GM12865 (cell line): ENCODE measurements at regions not wholly inside any gene's neighbourhood (a gene's known extent, or its start where the extent isn't known, plus 50 kb on each side); places are given as distances from the start of the nearest gene placed in this dataset.

Source experiments
- DNase-seq: peaks from one replicate; pipeline ENCODE4 v3.0.0; 2010; ENCODE audit warnings: low read depth
- H3K4me3 ChIP-seq: 2 replicates; pipeline ENCODE4 v1.5.1; 2011; ENCODE audit warnings: mild to moderate bottlenecking, low read depth, low read length, control low read depth
- TF ChIP-seq, protein P1 (sequence below): IDR thresholded peaks from 2 replicates; pipeline ENCODE4 v1.5.1; 2011; ENCODE audit warnings: low read length, control low read depth, low read depth, inconsistent platforms; ENCODE audit not compliant: insufficient read depth; ENCODE audit errors: missing control alignments

DNA sequence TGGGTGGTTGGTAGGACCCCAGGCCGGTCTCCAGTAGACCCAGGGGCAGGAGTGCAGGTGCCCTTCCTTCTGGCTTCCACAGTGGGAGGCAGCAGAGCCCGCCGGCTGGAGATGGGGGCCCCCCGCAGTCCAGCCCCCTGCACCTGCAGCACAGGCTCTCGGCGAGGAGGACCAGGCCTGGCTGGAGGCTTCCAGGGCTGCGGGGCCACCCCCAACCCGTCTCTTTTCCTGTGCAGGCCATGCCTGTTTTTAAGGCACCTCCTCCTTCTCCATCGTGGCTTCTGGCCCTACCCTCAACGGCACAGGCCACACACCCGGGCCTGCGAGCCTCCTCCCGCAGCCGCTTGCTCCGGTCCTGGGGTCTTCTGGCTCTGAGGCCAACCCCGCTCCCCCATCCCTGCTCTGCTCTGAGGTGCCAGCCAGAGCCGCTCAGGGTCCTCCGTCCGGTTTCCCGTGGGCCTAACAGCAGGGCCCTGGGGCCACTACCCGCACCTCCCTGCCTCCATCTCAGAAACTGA is 77.2 kb upstream of the ANKRD10 start:
- no peak for DNase-seq
- TF ChIP-seq, protein P1, sequence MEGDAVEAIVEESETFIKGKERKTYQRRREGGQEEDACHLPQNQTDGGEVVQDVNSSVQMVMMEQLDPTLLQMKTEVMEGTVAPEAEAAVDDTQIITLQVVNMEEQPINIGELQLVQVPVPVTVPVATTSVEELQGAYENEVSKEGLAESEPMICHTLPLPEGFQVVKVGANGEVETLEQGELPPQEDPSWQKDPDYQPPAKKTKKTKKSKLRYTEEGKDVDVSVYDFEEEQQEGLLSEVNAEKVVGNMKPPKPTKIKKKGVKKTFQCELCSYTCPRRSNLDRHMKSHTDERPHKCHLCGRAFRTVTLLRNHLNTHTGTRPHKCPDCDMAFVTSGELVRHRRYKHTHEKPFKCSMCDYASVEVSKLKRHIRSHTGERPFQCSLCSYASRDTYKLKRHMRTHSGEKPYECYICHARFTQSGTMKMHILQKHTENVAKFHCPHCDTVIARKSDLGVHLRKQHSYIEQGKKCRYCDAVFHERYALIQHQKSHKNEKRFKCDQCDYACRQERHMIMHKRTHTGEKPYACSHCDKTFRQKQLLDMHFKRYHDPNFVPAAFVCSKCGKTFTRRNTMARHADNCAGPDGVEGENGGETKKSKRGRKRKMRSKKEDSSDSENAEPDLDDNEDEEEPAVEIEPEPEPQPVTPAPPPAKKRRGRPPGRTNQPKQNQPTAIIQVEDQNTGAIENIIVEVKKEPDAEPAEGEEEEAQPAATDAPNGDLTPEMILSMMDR, result no peak

DNA sequence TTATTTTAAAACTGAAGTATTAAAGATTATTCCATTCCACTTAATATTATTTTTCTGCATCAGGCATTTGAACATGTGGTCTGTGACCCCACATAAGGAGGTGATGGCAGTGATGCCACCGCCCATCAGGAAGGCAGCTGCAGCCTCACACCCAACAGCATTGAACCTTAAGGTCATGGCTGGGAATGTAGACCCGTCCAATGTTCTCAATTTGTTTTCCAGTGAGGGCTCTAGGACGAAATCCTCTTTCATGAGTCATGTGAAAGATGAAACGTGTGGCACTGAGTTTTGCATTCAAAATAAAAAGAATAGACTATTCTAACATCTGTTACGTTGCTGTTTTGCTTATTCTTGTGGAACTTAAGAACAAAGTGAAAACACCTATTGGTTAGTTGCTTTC is 74.5 kb upstream of the ANKRD10 start:
- TF ChIP-seq, protein P1, result no peak
- H3K4me3 ChIP-seq, result no peak overlapping the region
- DNase-seq, result no peak

More for the DNA sequence above, 77.2 kb upstream of the ANKRD10 start:
- H3K4me3 ChIP-seq, result no peak overlapping the region

DNA sequence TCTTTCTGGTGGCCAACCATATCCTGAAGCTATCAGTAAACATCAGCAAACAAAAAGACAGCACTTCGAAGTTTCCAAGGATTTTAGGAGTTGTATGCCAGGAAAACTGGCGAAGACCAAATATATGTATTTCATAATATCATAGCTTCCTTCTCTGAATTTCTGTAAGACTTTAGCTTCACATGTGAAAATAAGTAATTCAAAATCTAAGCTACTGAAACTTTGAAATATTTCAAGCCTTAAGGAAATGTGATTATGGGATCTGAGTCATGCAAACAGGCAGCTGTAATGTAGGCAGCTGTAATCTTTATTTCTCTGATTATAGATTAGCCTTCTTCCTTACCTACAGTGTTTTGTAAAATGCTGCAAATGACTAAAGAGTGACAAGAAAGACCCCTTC is 70.7 kb upstream of the ANKRD10 start:
- no peak overlapping the region for H3K4me3 ChIP-seq
- TF ChIP-seq, protein P1, result no peak
- DNase-seq, result no peak

DNA sequence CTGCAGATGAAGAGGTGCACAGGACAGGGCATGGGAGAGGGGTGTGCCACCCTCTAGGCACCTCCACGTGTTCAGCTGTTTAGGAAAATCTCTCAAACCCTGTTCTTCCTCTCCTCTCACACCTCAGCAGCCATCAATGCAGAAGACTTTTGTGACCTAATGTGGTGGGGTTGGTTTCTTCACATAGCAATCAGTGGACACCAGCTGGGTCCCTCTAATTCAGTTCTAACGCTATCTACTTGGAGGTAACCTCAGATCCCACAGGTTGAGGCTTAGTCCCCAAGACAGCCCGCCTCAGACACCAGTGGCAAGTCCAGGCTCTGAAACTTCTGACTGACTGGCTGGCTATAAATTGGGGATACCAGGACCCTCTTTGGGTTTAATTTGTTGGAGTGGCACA is 69.9 kb upstream of the ANKRD10 start:
- TF ChIP-seq, protein P1, result no peak
- DNase-seq, result no peak
- H3K4me3 ChIP-seq, result no peak overlapping the region

DNA sequence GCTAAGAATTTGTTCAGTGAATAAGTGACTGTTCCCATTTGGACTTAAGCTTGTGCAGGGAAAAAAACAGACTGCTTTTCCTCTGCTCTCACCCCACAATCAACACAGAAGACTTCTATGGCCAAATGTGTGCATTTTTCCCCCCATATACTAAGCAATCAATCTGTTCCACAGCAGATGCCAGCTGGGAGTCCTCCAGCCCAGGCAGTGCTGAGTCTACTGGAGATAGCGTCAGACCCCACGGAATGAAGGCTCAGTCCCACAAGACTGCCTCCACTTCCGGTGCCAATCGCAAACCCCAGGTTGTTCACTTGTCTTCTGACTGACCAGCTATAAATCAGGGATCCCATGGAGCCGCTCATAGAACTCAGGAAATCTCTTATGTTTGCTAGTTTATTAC is 69.5 kb upstream of the ANKRD10 start:
- DNase-seq, result no peak
- TF ChIP-seq, protein P1, result no peak
- no peak overlapping the region for H3K4me3 ChIP-seq

DNA sequence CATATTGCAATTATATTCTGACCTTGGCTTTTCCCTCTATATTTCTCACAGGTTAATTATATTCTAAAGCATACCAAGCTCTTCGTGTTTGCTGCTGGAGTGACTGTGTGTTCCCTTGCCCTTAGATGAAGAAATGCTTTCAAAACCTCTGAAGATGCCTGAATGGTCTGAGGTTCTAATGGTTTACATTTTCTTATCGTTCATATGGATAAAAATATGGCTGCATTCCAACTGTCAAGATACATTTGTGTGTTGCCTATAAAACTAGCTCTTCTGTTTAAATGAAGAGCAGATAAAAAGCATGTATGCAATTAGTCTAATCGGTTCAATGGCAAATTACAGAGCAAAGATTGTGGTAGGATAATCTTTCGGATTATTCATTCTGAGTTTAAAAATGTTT is 68.4 kb upstream of the ANKRD10 start:
- TF ChIP-seq, protein P1, result no peak
- H3K4me3 ChIP-seq, result no peak overlapping the region
- no peak for DNase-seq

DNA sequence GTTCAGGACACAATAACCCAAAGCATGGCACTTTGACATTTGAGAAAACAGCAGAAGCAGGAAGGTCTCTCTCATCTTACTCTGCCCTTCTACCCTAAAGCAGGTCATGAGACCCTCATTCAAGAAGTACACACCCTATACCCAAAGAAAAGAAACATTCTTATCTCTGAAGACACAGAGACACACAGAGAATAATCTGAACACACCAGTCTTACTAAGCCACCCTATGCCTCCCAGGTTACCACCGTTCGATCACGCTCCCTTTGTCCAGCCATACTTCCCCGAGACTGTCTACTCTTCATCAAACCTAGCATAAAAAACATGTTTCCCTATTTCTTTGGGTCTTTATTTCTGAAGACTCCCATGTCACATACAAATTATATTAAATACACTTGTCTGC is 66.5 kb upstream of the ANKRD10 start:
- no peak overlapping the region for H3K4me3 ChIP-seq
- TF ChIP-seq, protein P1, result no peak
- no peak for DNase-seq
